GM21576 (cell line): ENCODE measurements at regions not wholly inside any gene's neighbourhood (a gene's known extent, or its start where the extent isn't known, plus 50 kb on each side); places are given as distances from the start of the nearest gene placed in this dataset.

Experiments
- ATAC-seq: cut with Tn5 transposase; IDR thresholded peaks from one replicate; pipeline ENCODE4 v1.9.1; 2021; ENCODE audit warnings: mild to moderate bottlenecking, moderate library complexity; ENCODE audit not compliant: unreplicated experiment

GRCh38 chr2:129879614-129880180 lies 99.8 kb upstream of the RAB6C start:
- no peak for ATAC-seq

GRCh38 chr2:129880309-129880708 lies 99.2 kb upstream of the RAB6C start:
- ATAC-seq, result no peak

GRCh38 chr2:129880971-129881370 lies 98.5 kb upstream of the RAB6C start:
- no peak for ATAC-seq

GRCh38 chr2:129881786-129882396 lies 97.6 kb upstream of the RAB6C start:
- ATAC-seq, result no peak

- no peak for ATAC-seq
These were observed 97.0 kb upstream of the RAB6C start for GRCh38 chr2:129882476-129882875.

GRCh38 chr2:129883121-129883520 lies 96.3 kb upstream of the RAB6C start:
- no peak for ATAC-seq

GRCh38 chr2:129884221-129884786 lies 95.2 kb upstream of the RAB6C start:
- ATAC-seq, result no peak

- no peak for ATAC-seq
These were observed 93.7 kb upstream of the RAB6C start for GRCh38 chr2:129885735-129886134.

GRCh38 chr2:129887688-129888266 lies 91.7 kb upstream of the RAB6C start:
- no peak for ATAC-seq

- ATAC-seq, result no peak
These were observed 91.0 kb upstream of the RAB6C start for GRCh38 chr2:129888461-129888860.

- ATAC-seq, result no peak
These were observed 90.6 kb upstream of the RAB6C start for GRCh38 chr2:129888896-129889295.

GRCh38 chr2:129891341-129892320 lies 87.8 kb upstream of the RAB6C start:
- ATAC-seq, result no peak

- no peak for ATAC-seq
These were observed 87.1 kb upstream of the RAB6C start for GRCh38 chr2:129892360-129892759.

GRCh38 chr2:129892773-129893172 lies 86.7 kb upstream of the RAB6C start:
- no peak for ATAC-seq

GRCh38 chr2:129893244-129893643 lies 86.2 kb upstream of the RAB6C start:
- no peak for ATAC-seq

GRCh38 chr2:129894616-129895015 lies 84.8 kb upstream of the RAB6C start:
- no peak for ATAC-seq

- no peak for ATAC-seq
These were observed 84.4 kb upstream of the RAB6C start for GRCh38 chr2:129895061-129895460.

GRCh38 chr2:129895526-129896082 lies 83.9 kb upstream of the RAB6C start:
- no peak for ATAC-seq

GRCh38 chr2:129896226-129897100 lies 83.0 kb upstream of the RAB6C start:
- no peak for ATAC-seq
